22Rv1 (cell line): ENCODE measurements at regions not wholly inside any gene's neighbourhood (a gene's known extent, or its start where the extent isn't known, plus 50 kb on each side); places are given as distances from the start of the nearest gene placed in this dataset.

Experiments used
- ZFX ChIP-seq: fragments of 450-650 bp; IDR thresholded peaks from 2 replicates; pipeline ENCODE4 v1.6.1; 2017; ENCODE audit warnings: antibody characterized with exemption, borderline replicate concordance
- TF ChIP-seq, protein P1 (sequence below): fragments of 450-650 bp; IDR thresholded peaks from 2 replicates; pipeline ENCODE4 v1.5.1; 2017; ENCODE audit warnings: mild to moderate bottlenecking

DNA sequence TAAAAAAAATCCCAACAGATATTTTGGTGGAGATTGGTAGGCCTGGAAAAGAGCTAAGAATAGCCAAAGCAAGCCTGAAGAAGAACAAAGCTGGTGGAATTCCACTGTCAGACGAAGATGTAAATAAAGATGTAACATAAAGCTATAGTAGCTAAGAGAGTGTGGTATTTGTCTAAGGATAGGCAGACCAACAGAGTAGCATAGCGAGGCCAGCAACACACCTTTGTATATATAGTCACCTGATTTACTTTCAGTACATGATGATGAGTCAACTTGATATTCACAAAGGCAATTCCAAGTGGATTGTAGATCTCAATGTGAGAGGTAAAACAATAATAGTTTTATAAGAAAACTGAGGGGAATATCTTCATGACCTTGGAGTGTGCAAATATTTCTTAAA lies 53.6 kb upstream of the SYN2 start:
- TF ChIP-seq, protein P1, sequence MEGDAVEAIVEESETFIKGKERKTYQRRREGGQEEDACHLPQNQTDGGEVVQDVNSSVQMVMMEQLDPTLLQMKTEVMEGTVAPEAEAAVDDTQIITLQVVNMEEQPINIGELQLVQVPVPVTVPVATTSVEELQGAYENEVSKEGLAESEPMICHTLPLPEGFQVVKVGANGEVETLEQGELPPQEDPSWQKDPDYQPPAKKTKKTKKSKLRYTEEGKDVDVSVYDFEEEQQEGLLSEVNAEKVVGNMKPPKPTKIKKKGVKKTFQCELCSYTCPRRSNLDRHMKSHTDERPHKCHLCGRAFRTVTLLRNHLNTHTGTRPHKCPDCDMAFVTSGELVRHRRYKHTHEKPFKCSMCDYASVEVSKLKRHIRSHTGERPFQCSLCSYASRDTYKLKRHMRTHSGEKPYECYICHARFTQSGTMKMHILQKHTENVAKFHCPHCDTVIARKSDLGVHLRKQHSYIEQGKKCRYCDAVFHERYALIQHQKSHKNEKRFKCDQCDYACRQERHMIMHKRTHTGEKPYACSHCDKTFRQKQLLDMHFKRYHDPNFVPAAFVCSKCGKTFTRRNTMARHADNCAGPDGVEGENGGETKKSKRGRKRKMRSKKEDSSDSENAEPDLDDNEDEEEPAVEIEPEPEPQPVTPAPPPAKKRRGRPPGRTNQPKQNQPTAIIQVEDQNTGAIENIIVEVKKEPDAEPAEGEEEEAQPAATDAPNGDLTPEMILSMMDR: no peak
- no peak for TF ChIP-seq ZFX
